KMS-11 (cell line): ENCODE measurements at regions not wholly inside any gene's neighbourhood (a gene's known extent, or its start where the extent isn't known, plus 50 kb on each side); places are given as distances from the start of the nearest gene placed in this dataset.

Source experiments
- H2AFZ ChIP-seq: fragments of 200-600 bp; sonication (generic); 2 replicates; pipeline ENCODE4 v1.6.1; 2016; ENCODE audit warnings: antibody characterized with exemption, mixed run types, low read depth
- H3K27ac ChIP-seq: fragments of 200-600 bp; sonication (generic); 2 replicates; pipeline ENCODE4 v1.6.1; 2016; ENCODE audit warnings: mild to moderate bottlenecking, mixed run types
- H3K27me3 ChIP-seq: fragments of 200-600 bp; sonication (generic); 2 replicates; pipeline ENCODE4 v1.6.1; 2017; ENCODE audit warnings: mild to moderate bottlenecking, low read depth, mixed run types, moderate library complexity; ENCODE audit not compliant: insufficient read depth
- H3K36me3 ChIP-seq: fragments of 200-600 bp; sonication (generic); 2 replicates; pipeline ENCODE4 v1.6.1; 2017; ENCODE audit warnings: mild to moderate bottlenecking, mixed run types; ENCODE audit not compliant: insufficient read depth
- H3K4me1 ChIP-seq: fragments of 200-600 bp; sonication (generic); 2 replicates; pipeline ENCODE4 v1.6.1; 2016; ENCODE audit warnings: mild to moderate bottlenecking, low read depth, mixed run types; ENCODE audit not compliant: poor library complexity, severe bottlenecking
- H3K4me2 ChIP-seq: fragments of 200-600 bp; sonication (generic); 2 replicates; pipeline ENCODE4 v1.7.0; 2016; ENCODE audit warnings: mild to moderate bottlenecking, mixed run types
- H3K4me3 ChIP-seq: fragments of 200-600 bp; sonication (generic); IDR thresholded peaks from 2 replicates; pipeline ENCODE4 v1.6.1; 2017; ENCODE audit warnings: low read depth, low read length, mixed read lengths; ENCODE audit not compliant: insufficient read depth
- H3K79me2 ChIP-seq: fragments of 200-600 bp; sonication (generic); 2 replicates; pipeline ENCODE4 v1.6.1; 2016; ENCODE audit warnings: low read depth, mixed run types; ENCODE audit not compliant: insufficient read depth
- H3K9ac ChIP-seq: fragments of 200-600 bp; sonication (generic); 2 replicates; pipeline ENCODE4 v1.6.1; 2016; ENCODE audit warnings: mild to moderate bottlenecking, mixed run types
- H4K20me1 ChIP-seq: fragments of 200-600 bp; sonication (generic); 2 replicates; pipeline ENCODE4 v1.6.1; 2016; ENCODE audit warnings: mild to moderate bottlenecking, mixed run types; ENCODE audit not compliant: insufficient read depth
- CTCF ChIP-seq: fragments of 200-600 bp; sonication (generic); conservative IDR thresholded peaks from 2 replicates; pipeline ENCODE4 v1.6.1; 2017; ENCODE audit warnings: low read depth, mild to moderate bottlenecking, antibody characterized with exemption, low read length, moderate library complexity, mixed read lengths

GRCh38 chr2:9765611-9766531 lies 77.4 kb upstream of the TAF1B start:
- TF ChIP-seq CTCF, result no peak
- Histone ChIP-seq H3K4me1 (peaks cover 89% of the 10 kb centered on the region), H3K36me3 (no peaks in the 10 kb centered on the region), H3K27me3 (no peaks in the 10 kb centered on the region), H3K79me2 (no peaks in the 10 kb centered on the region), H3K4me3 (no peak overlapping the region), H3K9ac (no peak overlapping the region), H4K20me1 (no peaks in the 10 kb centered on the region), H3K4me2 (no peak overlapping the region), H2AFZ (no peak overlapping the region), H3K27ac (no peak overlapping the region)

- Histone ChIP-seq H3K36me3 (no peaks in the 10 kb centered on the region), H4K20me1 (no peaks in the 10 kb centered on the region), H3K27me3 (no peaks in the 10 kb centered on the region), H3K9ac (no peak overlapping the region), H3K79me2 (no peaks in the 10 kb centered on the region), H3K4me1 (peaks cover 71% of the 10 kb centered on the region), H3K4me2 (peak overlapping the region; percentile 26; the same call in 1 of the 2 replicates), H3K4me3 (no peak overlapping the region), H2AFZ (peak overlapping the region; percentile 9; the same call in 1 of the 2 replicates), H3K27ac (no peak overlapping the region)
- no peak for TF ChIP-seq CTCF
Observed at GRCh38 chr2:9767656-9768281, 75.5 kb upstream of the TAF1B start.

- Histone ChIP-seq H3K4me1 (peaks cover 64% of the 10 kb centered on the region), H3K36me3 (no peaks in the 10 kb centered on the region), H3K27ac (no peak overlapping the region), H4K20me1 (no peaks in the 10 kb centered on the region), H3K4me2 (peak overlapping the region; percentile 26), H3K9ac (no peak overlapping the region), H3K79me2 (no peaks in the 10 kb centered on the region), H3K4me3 (no peak overlapping the region), H2AFZ (peak overlapping the region; percentile 9; the same call in 1 of the 2 replicates), H3K27me3 (no peaks in the 10 kb centered on the region)
- peak; percentile 37; the same call in 1 of the 2 replicates for TF ChIP-seq CTCF
Observed at GRCh38 chr2:9768388-9768787, 74.9 kb upstream of the TAF1B start.

- no peak overlapping the region for H3K4me3 ChIP-seq
- H3K36me3 ChIP-seq, result no peaks in the 10 kb centered on the region
- H3K4me2 ChIP-seq, result no peak overlapping the region; the same call in 1 of the 2 replicates
- no peaks in the 10 kb centered on the region for H3K79me2 ChIP-seq
- H3K4me1 ChIP-seq, result peaks cover 54% of the 10 kb centered on the region
- H3K27me3 ChIP-seq, result no peaks in the 10 kb centered on the region
- H3K9ac ChIP-seq, result no peak overlapping the region
- H2AFZ ChIP-seq, result no peak overlapping the region
- no peak overlapping the region for H3K27ac ChIP-seq
- H4K20me1 ChIP-seq, result no peaks in the 10 kb centered on the region
- TF ChIP-seq CTCF, result no peak
Observed at GRCh38 chr2:9769171-9770005, 73.9 kb upstream of the TAF1B start.
